RWPE2 (cell line): ENCODE measurements at regions not wholly inside any gene's neighbourhood (a gene's known extent, or its start where the extent isn't known, plus 50 kb on each side); places are given as distances from the start of the nearest gene placed in this dataset.

ENCODE experiments used
- ATAC-seq: fragments of 200-7000 bp; cut with Tn5 transposase; 3 replicates; pipeline ENCODE4 v1.9.1; 2021; ENCODE audit warnings: low read depth
- DNase-seq: peaks from one replicate; pipeline ENCODE4 v3.0.0-alpha.2; 2020; ENCODE audit warnings: low spot score
- H3K27ac ChIP-seq: fragments of 450-650 bp; 2 replicates; pipeline ENCODE4 v1.5.1; 2017; ENCODE audit warnings: mild to moderate bottlenecking; ENCODE audit not compliant: poor library complexity, severe bottlenecking
- H3K27me3 ChIP-seq: fragments of 250-450 bp; sonication (Bioruptor Pico); 2 replicates; pipeline ENCODE4 v1.5.1; 2021; ENCODE audit warnings: mild to moderate bottlenecking, moderate library complexity; ENCODE audit not compliant: insufficient read depth, poor library complexity, severe bottlenecking
- H3K36me3 ChIP-seq: fragments of 250-450 bp; sonication (Bioruptor Pico); 2 replicates; pipeline ENCODE4 v1.5.1; 2020; ENCODE audit warnings: low read depth, mild to moderate bottlenecking, moderate library complexity
- H3K4me1 ChIP-seq: fragments of 250-450 bp; sonication (Bioruptor Pico); 2 replicates; pipeline ENCODE4 v1.5.1; 2021; ENCODE audit warnings: mild to moderate bottlenecking, moderate library complexity; ENCODE audit not compliant: insufficient read depth, poor library complexity, severe bottlenecking
- H3K4me3 ChIP-seq: fragments of 250-450 bp; sonication (Bioruptor Pico); 2 replicates; pipeline ENCODE4 v1.5.1; 2021; ENCODE audit warnings: mild to moderate bottlenecking, moderate library complexity; ENCODE audit not compliant: severe bottlenecking
- H3K9me3 ChIP-seq: fragments of 250-450 bp; sonication (Bioruptor Pico); 2 replicates; pipeline ENCODE4 v1.5.1; 2021; ENCODE audit warnings: mild to moderate bottlenecking, moderate library complexity; ENCODE audit not compliant: severe bottlenecking
- TF ChIP-seq, protein P1 (sequence below): fragments of 450-650 bp; IDR thresholded peaks from one replicate; pipeline ENCODE4 v1.5.1; 2017; ENCODE audit warnings: mild to moderate bottlenecking, moderate library complexity; ENCODE audit not compliant: poor library complexity, severe bottlenecking

DNA sequence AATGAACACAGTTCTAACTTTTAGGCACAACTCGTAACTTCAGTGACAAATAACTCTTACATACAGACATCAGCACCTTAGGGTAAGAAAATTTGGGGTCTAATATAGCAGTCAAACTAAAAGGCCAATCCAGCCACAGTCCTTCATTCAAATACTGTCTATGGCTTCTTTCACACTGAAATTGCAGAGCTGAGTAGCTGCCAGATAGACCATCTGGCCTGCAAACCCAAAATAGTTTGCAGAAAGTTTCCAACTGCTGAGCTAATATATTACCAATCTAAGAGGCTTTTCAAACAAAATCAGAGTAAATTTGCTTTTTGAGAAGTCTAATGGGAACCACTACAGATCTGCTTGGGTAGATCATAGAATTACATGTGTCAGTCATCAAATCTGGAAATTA, 183.4 kb downstream of the GALR1 start:
- Histone ChIP-seq H3K9me3 (no peaks in the 10 kb centered on the region), H3K4me3 (no peak overlapping the region), H3K27ac (no peak overlapping the region), H3K36me3 (no peaks in the 10 kb centered on the region), H3K27me3 (no peaks in the 10 kb centered on the region), H3K4me1 (no peaks in the 10 kb centered on the region)
- ATAC-seq, result no peak
- no peak for DNase-seq
- TF ChIP-seq, protein P1, sequence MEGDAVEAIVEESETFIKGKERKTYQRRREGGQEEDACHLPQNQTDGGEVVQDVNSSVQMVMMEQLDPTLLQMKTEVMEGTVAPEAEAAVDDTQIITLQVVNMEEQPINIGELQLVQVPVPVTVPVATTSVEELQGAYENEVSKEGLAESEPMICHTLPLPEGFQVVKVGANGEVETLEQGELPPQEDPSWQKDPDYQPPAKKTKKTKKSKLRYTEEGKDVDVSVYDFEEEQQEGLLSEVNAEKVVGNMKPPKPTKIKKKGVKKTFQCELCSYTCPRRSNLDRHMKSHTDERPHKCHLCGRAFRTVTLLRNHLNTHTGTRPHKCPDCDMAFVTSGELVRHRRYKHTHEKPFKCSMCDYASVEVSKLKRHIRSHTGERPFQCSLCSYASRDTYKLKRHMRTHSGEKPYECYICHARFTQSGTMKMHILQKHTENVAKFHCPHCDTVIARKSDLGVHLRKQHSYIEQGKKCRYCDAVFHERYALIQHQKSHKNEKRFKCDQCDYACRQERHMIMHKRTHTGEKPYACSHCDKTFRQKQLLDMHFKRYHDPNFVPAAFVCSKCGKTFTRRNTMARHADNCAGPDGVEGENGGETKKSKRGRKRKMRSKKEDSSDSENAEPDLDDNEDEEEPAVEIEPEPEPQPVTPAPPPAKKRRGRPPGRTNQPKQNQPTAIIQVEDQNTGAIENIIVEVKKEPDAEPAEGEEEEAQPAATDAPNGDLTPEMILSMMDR, result no peak

DNA sequence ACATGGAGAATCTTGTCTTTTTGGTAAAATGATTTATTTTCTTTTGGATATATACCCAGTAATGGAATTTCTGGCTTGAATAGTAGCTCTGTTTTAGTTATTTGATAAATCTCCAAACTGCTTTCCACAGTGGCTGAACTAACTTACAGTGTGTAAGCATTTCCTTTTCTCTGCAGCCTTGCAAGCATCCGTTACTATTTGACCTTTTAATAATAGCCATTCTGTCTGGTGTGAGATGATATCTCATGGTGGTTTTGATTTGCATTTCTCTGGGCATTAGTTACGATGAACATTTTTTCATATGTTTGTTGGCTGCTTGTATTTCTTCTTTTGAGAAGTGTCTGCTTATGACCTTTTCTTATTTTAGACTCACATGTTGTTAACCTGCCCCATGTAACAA, 190.2 kb downstream of the GALR1 start:
- no peak for DNase-seq
- Histone ChIP-seq H3K27me3 (no peaks in the 10 kb centered on the region), H3K36me3 (no peaks in the 10 kb centered on the region), H3K27ac (no peak overlapping the region), H3K9me3 (no peaks in the 10 kb centered on the region), H3K4me1 (no peaks in the 10 kb centered on the region), H3K4me3 (no peak overlapping the region)
- no peak for ATAC-seq
- TF ChIP-seq, protein P1, result no peak

DNA sequence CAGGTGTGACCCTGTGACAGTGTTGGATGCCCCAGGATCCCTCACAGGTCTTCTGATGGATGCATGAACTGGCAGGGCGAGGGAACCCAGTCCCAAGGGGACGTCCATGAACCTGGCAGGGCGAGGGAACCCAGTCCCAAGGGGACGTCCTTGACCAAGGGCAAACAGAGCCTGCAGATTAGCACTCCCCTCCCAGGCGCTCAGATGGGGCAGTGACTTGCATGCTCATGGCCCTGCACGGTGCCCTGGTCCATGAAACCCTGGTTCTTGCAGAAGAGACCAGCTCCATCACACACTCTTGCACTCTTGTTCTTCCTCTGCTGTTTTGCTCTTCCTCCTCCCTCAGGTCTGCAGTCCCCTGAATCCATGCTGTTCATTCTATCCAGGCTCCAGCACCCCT, 192.7 kb downstream of the GALR1 start:
- TF ChIP-seq, protein P1, result no peak
- H3K4me1 ChIP-seq, result no peaks in the 10 kb centered on the region
- H3K36me3 ChIP-seq, result no peaks in the 10 kb centered on the region
- H3K4me3 ChIP-seq, result no peak overlapping the region
- ATAC-seq (no peak), DNase-seq (no peak)
- H3K27me3 ChIP-seq, result no peaks in the 10 kb centered on the region
- no peaks in the 10 kb centered on the region for H3K9me3 ChIP-seq
- no peak overlapping the region for H3K27ac ChIP-seq

DNA sequence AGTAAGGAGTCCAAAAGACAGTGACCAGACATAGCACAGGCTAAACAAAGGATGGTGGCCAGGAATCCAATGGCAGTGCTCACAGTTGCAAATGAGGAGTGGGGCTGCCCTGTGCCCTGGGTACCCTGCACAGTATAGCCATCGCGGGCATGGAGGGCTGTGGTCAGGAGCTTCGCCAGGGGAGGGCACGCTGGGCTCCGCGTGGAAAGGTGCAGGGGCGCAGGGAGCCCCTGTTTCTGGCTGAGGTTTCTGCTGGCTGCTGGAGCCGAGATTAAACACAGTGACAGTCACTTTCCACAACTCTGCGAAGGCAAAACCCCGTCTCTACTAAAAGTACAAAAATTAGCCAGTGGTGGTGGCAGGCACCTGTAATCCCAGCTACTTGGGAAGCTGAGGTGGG, 194.7 kb downstream of the GALR1 start:
- H3K4me1 ChIP-seq, result no peaks in the 10 kb centered on the region
- DNase-seq, result no peak
- no peak for ATAC-seq

DNA sequence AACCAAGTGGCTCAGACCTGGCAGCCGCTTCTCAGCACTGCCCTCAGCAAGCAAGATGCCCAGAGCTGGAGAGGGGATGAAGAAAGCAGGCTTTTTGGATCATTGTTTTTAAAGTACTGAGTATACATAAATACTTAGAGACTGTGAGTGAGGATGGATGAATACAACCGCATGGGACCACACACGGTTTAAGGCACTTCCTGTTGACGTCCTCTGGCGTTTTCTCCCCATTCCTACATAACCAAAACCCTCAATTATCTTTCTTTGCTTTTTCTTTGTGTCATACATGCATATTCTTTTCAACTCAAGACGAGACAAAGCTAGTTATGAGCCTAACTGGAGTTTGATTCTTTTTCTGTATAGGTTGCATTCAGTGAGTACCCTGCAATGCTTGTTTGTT, 198.4 kb downstream of the GALR1 start:
- no peak for ATAC-seq
- Histone ChIP-seq H3K4me3 (no peak overlapping the region), H3K27me3 (peaks cover 4% of the 10 kb centered on the region), H3K4me1 (no peaks in the 10 kb centered on the region), H3K27ac (no peak overlapping the region), H3K36me3 (no peaks in the 10 kb centered on the region), H3K9me3 (no peaks in the 10 kb centered on the region)
- TF ChIP-seq, protein P1, result no peak
- no peak for DNase-seq

More for the DNA sequence above, 194.7 kb downstream of the GALR1 start:
- TF ChIP-seq, protein P1, result no peak
- H3K4me3 ChIP-seq, result no peak overlapping the region
- no peaks in the 10 kb centered on the region for H3K36me3 ChIP-seq
- no peaks in the 10 kb centered on the region for H3K9me3 ChIP-seq
- no peak overlapping the region for H3K27ac ChIP-seq
- H3K27me3 ChIP-seq, result no peaks in the 10 kb centered on the region
